T-cell (primary cell): ENCODE measurements at regions not wholly inside any gene's neighbourhood (a gene's known extent, or its start where the extent isn't known, plus 50 kb on each side); places are given as distances from the start of the nearest gene placed in this dataset.

Source experiments
- ATAC-seq, 4 experiments: fragments of 200-7000 bp in 3 of 4; fragments of 150-1000 bp in 1 of 4; cut with Tn5 transposase; replicated peaks in 1 of 4; 1 replicate in 3 of 4; 2 replicates in 1 of 4; pipeline ENCODE4 v1.10.0; 2021; ENCODE audit warnings: moderate library complexity in 3 of 4, mild to moderate bottlenecking in 2 of 4, moderate number of reproducible peaks in 1 of 4
- CTCF ChIA-PET, 2 donors: fragments of 300-600 bp; sonication (Branson Sonifier 250); formaldehyde crosslinking; loops; one replicate each; lab custom pipeline; 2022; ENCODE audit warnings: antibody characterized with exemption in 2 of 2; lab: Charles Lee
- POLR2A ChIA-PET, 2 donors: fragments of 300-600 bp; sonication (Branson Sonifier 250); formaldehyde crosslinking; loops; one replicate each; lab custom pipeline; 2022; ENCODE audit warnings: antibody characterized with exemption in 2 of 2; lab: Charles Lee
- DNase-seq, 35 experiments: peaks; one replicate each; pipeline versions ENCODE4 v3.0.0 to v3.0.0-alpha.2; 2013 to 2023
- H3K27ac ChIP-seq: one replicate; pipeline ENCODE4 v1.5.1; 2013; ENCODE audit warnings: low read length
- H3K27me3 ChIP-seq, 2 experiments: replicated peaks in 1 of 2; 1 replicate in 1 of 2; 2 replicates in 1 of 2; pipeline versions ENCODE4 v1.6.1 to v1.7.0; 2013; ENCODE audit warnings: low read length in 1 of 2, mixed read lengths in 1 of 2; ENCODE audit not compliant: control insufficient read depth in 2 of 2, insufficient read depth in 2 of 2; ENCODE audit errors: extremely low read depth in 1 of 2
- H3K36me3 ChIP-seq, 2 donors: 1 replicate in 1 of 2; 2 replicates in 1 of 2; pipeline versions ENCODE4 v1.6.1 to v1.7.0; 2013; ENCODE audit warnings: low read length in 1 of 2; ENCODE audit not compliant: control insufficient read depth in 2 of 2, insufficient read depth in 1 of 2; ENCODE audit errors: extremely low read depth in 1 of 2
- H3K4me1 ChIP-seq, 2 experiments: 1 replicate in 1 of 2; 2 replicates in 1 of 2; pipeline versions ENCODE4 v1.6.1 to v1.7.0; 2013; ENCODE audit warnings: low read length in 2 of 2, mixed read lengths in 1 of 2; ENCODE audit not compliant: insufficient read depth in 2 of 2, control insufficient read depth in 1 of 2; ENCODE audit errors: extremely low read depth in 1 of 2
- H3K4me3 ChIP-seq, 2 donors: 1 replicate in 1 of 2; 2 replicates in 1 of 2; pipeline versions ENCODE4 v1.5.1 to v1.7.0; 2013; ENCODE audit warnings: mild to moderate bottlenecking in 2 of 2, low read length in 1 of 2, moderate library complexity in 1 of 2; ENCODE audit not compliant: control insufficient read depth in 1 of 2; ENCODE audit errors: extremely low read depth in 1 of 2
- H3K9me3 ChIP-seq: 2 replicates; pipeline ENCODE4 v1.7.0; 2013
- H3K27ac Mint-ChIP-seq, 2 donors: one replicate each; pipeline ENCODE4 v1.8.0; 2020 to 2021; ENCODE audit warnings: mild to moderate bottlenecking in 2 of 2, mixed read lengths in 2 of 2
- H3K27me3 Mint-ChIP-seq, 2 donors: one replicate each; pipeline ENCODE4 v1.8.0; 2021 to 2022; ENCODE audit warnings: mixed read lengths in 2 of 2
- H3K36me3 Mint-ChIP-seq: one replicate; pipeline ENCODE4 v1.8.0; 2021; ENCODE audit warnings: mixed read lengths
- H3K4me1 Mint-ChIP-seq, 3 donors: one replicate each; pipeline ENCODE4 v1.8.0; 2020 to 2022; ENCODE audit warnings: mixed read lengths in 3 of 3, mild to moderate bottlenecking in 1 of 3
- H3K4me3 Mint-ChIP-seq, 3 donors: one replicate each; pipeline ENCODE4 v1.8.0; 2020 to 2022; ENCODE audit warnings: mild to moderate bottlenecking in 3 of 3, mixed read lengths in 3 of 3, moderate library complexity in 3 of 3
- H3K9me3 Mint-ChIP-seq, 3 donors: one replicate each; pipeline ENCODE4 v1.8.0; 2020 to 2022; ENCODE audit warnings: mixed read lengths in 3 of 3
- WGBS: methylation state at CpG from one replicate; pipeline ENCODE4 v1.1.5; 2013; ENCODE audit warnings: missing lambda C conversion rate; ENCODE audit not compliant: insufficient coverage; 5-methylcytosine and 5-hydroxymethylcytosine counted together

DNA sequence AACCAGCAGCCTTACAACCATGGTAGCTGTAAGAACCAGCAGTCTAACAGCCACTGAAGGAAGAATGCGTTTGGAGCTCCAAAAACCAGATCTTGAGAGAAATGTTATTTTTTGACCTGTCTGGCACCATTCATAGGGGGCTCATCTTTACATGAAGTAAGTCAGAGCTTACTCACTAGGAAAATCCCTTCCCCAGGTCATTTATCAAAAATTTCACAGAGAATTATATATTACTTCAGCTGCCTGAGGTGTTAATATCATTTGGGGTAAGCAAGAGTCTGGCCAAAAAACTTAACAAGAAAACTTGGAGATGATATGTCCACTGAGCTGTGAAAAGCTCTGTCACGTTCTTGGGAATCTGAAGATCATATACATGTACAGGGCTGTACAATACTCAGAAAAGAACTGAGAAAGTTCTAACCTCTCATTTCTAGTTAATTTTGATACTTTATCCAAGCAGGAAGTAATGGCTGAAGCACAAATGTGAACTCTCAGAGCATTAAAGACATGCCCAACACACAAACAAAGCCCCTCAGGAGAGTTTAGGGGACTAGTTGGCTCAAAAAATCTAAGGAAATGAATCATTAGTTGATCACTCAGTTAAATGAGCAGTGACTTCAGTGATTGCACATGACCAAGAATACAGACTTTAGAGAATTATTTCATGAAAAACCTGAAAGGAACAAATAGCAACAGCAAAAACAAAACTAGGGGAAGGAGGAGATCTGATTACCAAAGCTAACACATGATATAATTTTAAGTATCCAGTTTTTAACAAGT lies 681.1 kb downstream of the LTN1 start:
- Histone ChIP-seq H3K36me3 (no peaks in the 10 kb centered on the region), H3K27ac (no peak overlapping the region), H3K4me3 (no peak overlapping the region), H3K9me3 (no peaks in the 10 kb centered on the region), H3K27me3 (no peaks in the 10 kb centered on the region), H3K4me1 (no peaks in the 10 kb centered on the region)
- DNase-seq, result no peak
- ChIA-PET POLR2A (no interaction called here), CTCF (no interaction called here)
- Mint-ChIP-seq H3K4me3 (no peak overlapping the region), H3K27ac (no peak overlapping the region), H3K36me3 (no peaks in the 10 kb centered on the region), H3K27me3 (peaks cover 0 to 3% of the 10 kb centered on the region in 2 donors), H3K4me1 (no peaks in the 10 kb centered on the region), H3K9me3 (peaks cover 0 to 9% (median 7%) of the 10 kb centered on the region in 3 donors)
- 100% methylated on average over 1 of the region's 2 CpGs for WGBS
- ATAC-seq, result no peak

GRCh38 chr21:28310711-28311110 lies 682.0 kb downstream of the LTN1 start:
- Mint-ChIP-seq H3K27me3 (peaks cover 0 to 3% of the 10 kb centered on the region in 2 donors), H3K4me1 (no peaks in the 10 kb centered on the region), H3K36me3 (no peaks in the 10 kb centered on the region), H3K27ac (no peak overlapping the region), H3K4me3 (no peak overlapping the region), H3K9me3 (peaks cover 0 to 9% (median 7%) of the 10 kb centered on the region in 3 donors)
- Histone ChIP-seq H3K36me3 (no peaks in the 10 kb centered on the region), H3K4me3 (no peak overlapping the region), H3K27ac (no peak overlapping the region), H3K9me3 (no peaks in the 10 kb centered on the region), H3K27me3 (no peaks in the 10 kb centered on the region), H3K4me1 (no peaks in the 10 kb centered on the region)
- ChIA-PET POLR2A (no interaction called here), CTCF (no interaction called here)
- ATAC-seq (no peak), DNase-seq (no peak)

GRCh38 chr21:28310171-28310685 lies 682.4 kb downstream of the LTN1 start:
- H3K27ac ChIP-seq, result no peak overlapping the region
- H3K27me3 Mint-ChIP-seq, result peaks cover 0 to 6% of the 10 kb centered on the region in 2 donors
- no peak for ATAC-seq
- H3K36me3 ChIP-seq, result no peaks in the 10 kb centered on the region
- H3K4me3 Mint-ChIP-seq, result no peak overlapping the region
- ChIA-PET POLR2A (no interaction called here), CTCF (no interaction called here)
- H3K4me3 ChIP-seq, result no peak overlapping the region
- H3K4me1 Mint-ChIP-seq, result no peaks in the 10 kb centered on the region
- DNase-seq, result no peak
- H3K9me3 ChIP-seq, result no peaks in the 10 kb centered on the region
- no peaks in the 10 kb centered on the region for H3K4me1 ChIP-seq
- 80% methylated on average over 2 of the region's 5 CpGs for WGBS
- no peaks in the 10 kb centered on the region for H3K27me3 ChIP-seq
- H3K36me3 Mint-ChIP-seq, result no peaks in the 10 kb centered on the region
- H3K27ac Mint-ChIP-seq, result no peak overlapping the region
- H3K9me3 Mint-ChIP-seq, result peaks cover 0 to 9% (median 7%) of the 10 kb centered on the region in 3 donors

GRCh38 chr21:28309596-28309995 lies 683.1 kb downstream of the LTN1 start:
- Histone ChIP-seq H3K36me3 (no peaks in the 10 kb centered on the region), H3K4me1 (no peaks in the 10 kb centered on the region), H3K9me3 (no peaks in the 10 kb centered on the region), H3K4me3 (no peak overlapping the region), H3K27ac (no peak overlapping the region), H3K27me3 (no peaks in the 10 kb centered on the region)
- H3K4me1 Mint-ChIP-seq, result no peaks in the 10 kb centered on the region
- H3K9me3 Mint-ChIP-seq, result peaks cover 0 to 9% (median 7%) of the 10 kb centered on the region in 3 donors
- H3K27ac Mint-ChIP-seq, result no peak overlapping the region
- ChIA-PET POLR2A (no interaction called here), CTCF (no interaction called here)
- no peak overlapping the region for H3K4me3 Mint-ChIP-seq
- peaks cover 0 to 6% of the 10 kb centered on the region in 2 donors for H3K27me3 Mint-ChIP-seq
- H3K36me3 Mint-ChIP-seq, result no peaks in the 10 kb centered on the region
- ATAC-seq (no peak), DNase-seq (no peak)
- no CpG with 5 or more reads among the region's 2 CpGs for WGBS

GRCh38 chr21:28308516-28308915 lies 684.2 kb downstream of the LTN1 start:
- H3K4me3 Mint-ChIP-seq, result no peak overlapping the region
- Histone ChIP-seq H3K4me3 (no peak overlapping the region), H3K27me3 (no peaks in the 10 kb centered on the region), H3K9me3 (no peaks in the 10 kb centered on the region), H3K27ac (no peak overlapping the region), H3K36me3 (no peaks in the 10 kb centered on the region), H3K4me1 (no peaks in the 10 kb centered on the region)
- ATAC-seq (no peak), DNase-seq (no peak)
- POLR2A ChIA-PET, result no interaction called here
- H3K27me3 Mint-ChIP-seq, result peaks cover 0 to 6% of the 10 kb centered on the region in 2 donors
- CTCF ChIA-PET, result no interaction called here
- WGBS, result 100% methylated on average over 1 of the region's 1 CpG
- H3K27ac Mint-ChIP-seq, result no peak overlapping the region
- peaks cover 0 to 9% (median 7%) of the 10 kb centered on the region in 3 donors for H3K9me3 Mint-ChIP-seq
- no peaks in the 10 kb centered on the region for H3K36me3 Mint-ChIP-seq
- H3K4me1 Mint-ChIP-seq, result no peaks in the 10 kb centered on the region

GRCh38 chr21:28299946-28300345 lies 692.7 kb downstream of the LTN1 start:
- Mint-ChIP-seq H3K27ac (no peak overlapping the region), H3K4me1 (no peaks in the 10 kb centered on the region), H3K36me3 (no peaks in the 10 kb centered on the region), H3K4me3 (no peak overlapping the region), H3K27me3 (no peaks in the 10 kb centered on the region), H3K9me3 (no peaks in the 10 kb centered on the region)
- DNase-seq (no peak), ATAC-seq (no peak)
- Histone ChIP-seq H3K27ac (no peak overlapping the region), H3K36me3 (no peaks in the 10 kb centered on the region), H3K4me3 (no peak overlapping the region), H3K27me3 (no peaks in the 10 kb centered on the region), H3K4me1 (no peaks in the 10 kb centered on the region), H3K9me3 (no peaks in the 10 kb centered on the region)
- CTCF ChIA-PET, result no interaction called here
- POLR2A ChIA-PET, result no interaction called here
